Upper lobe of right lung (tissue), 1 donor: ENCODE measurements at regions not wholly inside any gene's neighbourhood (a gene's known extent, or its start where the extent isn't known, plus 50 kb on each side); places are given as distances from the start of the nearest gene placed in this dataset.

Experiments used
- ATAC-seq: fragments of 200-7000 bp; cut with Tn5 transposase; one replicate; pipeline ENCODE4 v1.9.1; 2020; ENCODE audit warnings: mild to moderate bottlenecking, moderate library complexity
- DNase-seq: peaks from one replicate; pipeline ENCODE4 v3.0.0-alpha.2; 2020
- H3K27ac ChIP-seq: fragments of 200-600 bp; one replicate; pipeline ENCODE4 v1.8.0; 2022
- H3K27me3 ChIP-seq: fragments of 200-600 bp; one replicate; pipeline ENCODE4 v1.8.0; 2022; ENCODE audit warnings: mild to moderate bottlenecking
- H3K36me3 ChIP-seq: fragments of 200-600 bp; one replicate; pipeline ENCODE4 v1.8.0; 2022
- H3K4me1 ChIP-seq: fragments of 200-600 bp; one replicate; pipeline ENCODE4 v1.8.0; 2022
- H3K4me3 ChIP-seq: fragments of 200-600 bp; one replicate; pipeline ENCODE4 v1.8.0; 2022; ENCODE audit warnings: mild to moderate bottlenecking
- H3K9me3 ChIP-seq: fragments of 200-600 bp; one replicate; pipeline ENCODE4 v1.8.0; 2022
- CTCF ChIP-seq: fragments of 200-600 bp; IDR thresholded peaks from one replicate; pipeline ENCODE4 v1.8.0; 2022; ENCODE audit warnings: antibody characterized with exemption
- intact Hi-C: fragments of 100-400 bp; cut with DNase I; formaldehyde crosslinking; loops from one replicate; pipeline ENCODE4 v1.11.0; 2022
- donor health status: DM: no; HTN: yes; CAD: no; lungs with severe emphysema.

- ATAC-seq (no peak), DNase-seq (no peak)
- TF ChIP-seq CTCF = no peak
- Histone ChIP-seq H3K36me3 (no peaks in the 10 kb centered on the region), H3K4me1 (no peaks in the 10 kb centered on the region), H3K27ac (no peak overlapping the region), H3K27me3 (no peaks in the 10 kb centered on the region), H3K4me3 (no peak overlapping the region), H3K9me3 (no peaks in the 10 kb centered on the region)
- intact Hi-C loops = no loop called here
Observed at GRCh38 chr5:4963265-4963664, 176.9 kb upstream of the ADAMTS16 start.

GRCh38 chr5:4969351-4969750 is 170.8 kb upstream of the ADAMTS16 start:
- intact Hi-C loops = no loop called here
- H3K27me3 ChIP-seq = no peaks in the 10 kb centered on the region

GRCh38 chr5:4970171-4970570 is 170.0 kb upstream of the ADAMTS16 start:
- TF ChIP-seq CTCF = no peak
- Histone ChIP-seq H3K27me3 (no peaks in the 10 kb centered on the region), H3K9me3 (no peaks in the 10 kb centered on the region), H3K4me1 (no peaks in the 10 kb centered on the region), H3K27ac (no peak overlapping the region), H3K4me3 (no peak overlapping the region), H3K36me3 (no peaks in the 10 kb centered on the region)
- intact Hi-C loops = no loop called here
- DNase-seq (no peak), ATAC-seq (no peak)

More at GRCh38 chr5:4969351-4969750, 170.8 kb upstream of the ADAMTS16 start:
- ATAC-seq (no peak), DNase-seq (no peak)
- Histone ChIP-seq H3K9me3 (no peaks in the 10 kb centered on the region), H3K27ac (no peak overlapping the region), H3K4me1 (no peaks in the 10 kb centered on the region), H3K36me3 (no peaks in the 10 kb centered on the region), H3K4me3 (no peak overlapping the region)
- TF ChIP-seq CTCF = no peak

- Histone ChIP-seq H3K27me3 (no peaks in the 10 kb centered on the region), H3K4me1 (no peaks in the 10 kb centered on the region), H3K9me3 (no peaks in the 10 kb centered on the region), H3K27ac (no peak overlapping the region), H3K36me3 (no peaks in the 10 kb centered on the region), H3K4me3 (no peak overlapping the region)
- TF ChIP-seq CTCF = no peak
- no peak for DNase-seq
- intact Hi-C loops = no loop called here
- no peak for ATAC-seq
Observed at GRCh38 chr5:4976902-4977301, 163.2 kb upstream of the ADAMTS16 start.

- intact Hi-C loops = no loop called here
- Histone ChIP-seq H3K36me3 (no peaks in the 10 kb centered on the region), H3K27ac (no peak overlapping the region), H3K27me3 (no peaks in the 10 kb centered on the region), H3K4me1 (no peaks in the 10 kb centered on the region), H3K9me3 (no peaks in the 10 kb centered on the region), H3K4me3 (no peak overlapping the region)
- ATAC-seq = no peak
- no peak for DNase-seq
- TF ChIP-seq CTCF = no peak
Observed at GRCh38 chr5:4977416-4978110, 162.6 kb upstream of the ADAMTS16 start.

- intact Hi-C loops = no loop called here
- no peak for ATAC-seq
- no peaks in the 10 kb centered on the region for H3K4me1 ChIP-seq
- H3K27me3 ChIP-seq = no peaks in the 10 kb centered on the region
- DNase-seq = no peak
- TF ChIP-seq CTCF = no peak
- H3K27ac ChIP-seq = no peak overlapping the region
- H3K9me3 ChIP-seq = no peaks in the 10 kb centered on the region
- no peaks in the 10 kb centered on the region for H3K36me3 ChIP-seq
- H3K4me3 ChIP-seq = no peak overlapping the region
Observed at GRCh38 chr5:4980201-4980600, 159.9 kb upstream of the ADAMTS16 start.
